Right renal pelvis (tissue), 4 donors: ENCODE measurements at regions not wholly inside any gene's neighbourhood (a gene's known extent, or its start where the extent isn't known, plus 50 kb on each side); places are given as distances from the start of the nearest gene placed in this dataset.

ENCODE experiments used
- DNase-seq, 4 donors: peaks; one replicate each; pipeline ENCODE4 v3.0.0-alpha.2; 2013; ENCODE audit warnings: low read depth in 4 of 4, low spot score in 3 of 4, missing footprints in 1 of 4

DNA sequence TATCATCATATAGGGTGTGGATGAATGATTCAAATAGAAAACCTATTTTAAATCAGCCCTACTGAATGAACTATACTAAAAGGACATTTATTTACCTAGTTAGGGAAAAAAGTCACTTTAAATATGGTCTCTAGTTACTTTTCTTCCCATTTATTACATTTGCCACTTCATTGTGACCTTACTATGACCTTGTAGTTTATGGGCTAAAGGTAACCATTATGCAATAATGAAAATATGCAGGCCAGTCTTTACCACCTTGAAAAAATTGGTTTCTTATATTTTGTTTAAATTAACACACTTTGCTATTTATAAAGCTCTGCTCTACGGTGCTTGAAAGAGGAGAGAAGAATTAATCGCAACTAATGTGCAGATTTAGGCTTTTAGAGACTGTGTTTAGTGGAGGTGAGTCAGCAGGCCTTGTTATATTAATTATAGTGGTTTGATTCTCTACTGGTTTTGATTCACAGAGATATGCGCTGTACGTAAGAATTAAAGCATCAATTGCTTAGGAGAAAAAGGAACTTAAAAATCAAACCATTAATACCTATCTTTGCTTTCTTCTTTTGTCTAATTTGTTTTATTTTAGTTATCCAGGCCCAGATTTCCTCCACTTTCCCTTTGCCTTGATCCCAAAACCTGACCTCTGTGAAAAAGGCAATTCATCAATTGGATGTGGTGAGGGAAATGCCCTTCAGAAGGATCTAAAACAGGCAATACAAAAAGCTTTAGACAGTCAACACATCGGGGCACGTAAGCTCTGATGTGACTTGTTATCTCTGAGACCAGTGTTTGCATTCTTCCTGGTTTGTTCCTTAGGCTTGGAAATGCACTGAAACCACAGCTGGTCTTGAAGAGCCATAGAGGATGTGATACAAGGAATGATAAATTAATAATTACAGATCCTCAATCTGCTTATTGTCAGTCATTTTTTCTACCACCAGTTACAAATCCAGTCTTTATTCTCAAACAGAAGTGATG is 141.2 kb upstream of the HDAC9 start:
- DNase-seq: no peak

GRCh38 chr7:18356191-18356645 is 139.3 kb upstream of the HDAC9 start:
- DNase-seq: peak in 1 of 4 donors; percentile 31

DNA sequence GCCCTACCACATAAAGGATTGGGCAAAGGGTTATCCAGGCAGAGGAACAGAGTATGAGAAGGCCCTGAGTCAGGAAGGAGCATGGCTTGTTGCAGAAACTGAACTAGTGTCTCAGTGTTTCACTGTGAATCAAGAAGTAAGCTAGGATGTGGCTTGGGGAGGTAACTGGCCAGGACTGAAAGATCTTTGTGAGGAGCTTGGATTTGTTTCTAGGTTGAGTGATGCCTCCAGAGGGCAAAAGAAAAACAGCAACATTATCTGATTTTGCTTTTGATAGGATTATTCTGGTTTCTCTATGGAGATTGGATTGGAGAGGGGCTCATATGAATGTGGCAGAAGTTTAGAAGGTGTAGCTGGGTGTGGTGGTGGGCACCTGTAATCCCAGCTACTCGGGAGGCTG is 137.9 kb upstream of the HDAC9 start:
- no peak for DNase-seq

DNA sequence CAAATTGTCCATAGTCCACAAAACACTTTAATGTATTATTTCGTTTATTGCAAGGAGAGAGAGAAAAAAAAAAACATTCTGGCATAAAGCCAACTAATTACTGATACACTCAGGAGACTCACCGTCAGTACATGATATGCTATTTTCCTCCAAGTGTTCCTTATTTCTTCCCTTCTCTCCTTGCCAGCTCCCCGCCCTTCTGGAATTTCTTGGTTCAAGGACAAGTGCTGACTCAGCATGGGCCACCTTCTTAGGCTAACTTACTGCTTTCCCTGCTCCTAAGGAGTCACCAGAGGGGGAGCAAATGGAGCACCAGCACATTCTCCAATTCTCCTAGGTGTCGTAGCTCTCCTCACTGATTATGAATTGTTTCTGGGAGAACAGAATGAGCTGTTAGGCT is 133.8 kb upstream of the HDAC9 start:
- DNase-seq: no peak

GRCh38 chr7:18363751-18364380 is 131.7 kb upstream of the HDAC9 start:
- no peak for DNase-seq

DNA sequence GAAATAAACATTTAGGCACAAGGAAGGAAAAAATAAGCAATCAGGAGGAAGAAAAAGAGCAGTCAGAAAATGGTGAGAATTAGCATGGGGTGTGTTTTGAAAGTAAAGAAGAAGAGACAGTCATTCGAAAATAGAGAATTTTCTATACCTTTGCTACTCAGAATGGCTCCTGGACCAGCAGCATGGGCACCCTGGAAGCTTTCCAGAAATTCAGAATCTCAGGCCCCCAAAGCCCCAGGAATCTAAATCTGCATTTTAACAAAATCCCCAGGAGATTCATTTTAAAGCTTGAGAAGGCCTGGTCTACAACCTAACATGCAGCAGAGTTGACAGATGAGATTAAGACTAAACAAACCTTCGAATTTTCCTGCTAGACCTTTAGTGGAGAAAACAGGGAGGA is 131.2 kb upstream of the HDAC9 start:
- DNase-seq: no peak

DNA sequence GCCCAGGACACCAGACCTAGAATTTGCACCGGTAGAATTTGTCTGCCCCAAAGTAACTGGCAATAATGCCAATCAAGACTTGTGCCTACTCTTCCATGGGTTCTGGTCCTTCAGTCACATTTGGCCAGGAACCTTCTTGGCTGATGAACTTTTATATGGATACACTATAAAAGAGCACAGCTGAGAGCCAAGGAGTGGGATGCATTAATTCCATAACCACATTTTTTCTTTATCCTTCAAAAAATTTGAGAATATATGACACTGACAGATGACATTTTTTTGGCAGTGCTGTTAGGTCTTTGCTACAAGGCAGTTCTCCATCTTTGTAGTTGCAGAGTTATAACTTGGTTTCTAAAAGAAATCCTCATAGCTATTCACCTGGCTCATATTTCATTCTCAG is 129.2 kb upstream of the HDAC9 start:
- DNase-seq: no peak

DNA sequence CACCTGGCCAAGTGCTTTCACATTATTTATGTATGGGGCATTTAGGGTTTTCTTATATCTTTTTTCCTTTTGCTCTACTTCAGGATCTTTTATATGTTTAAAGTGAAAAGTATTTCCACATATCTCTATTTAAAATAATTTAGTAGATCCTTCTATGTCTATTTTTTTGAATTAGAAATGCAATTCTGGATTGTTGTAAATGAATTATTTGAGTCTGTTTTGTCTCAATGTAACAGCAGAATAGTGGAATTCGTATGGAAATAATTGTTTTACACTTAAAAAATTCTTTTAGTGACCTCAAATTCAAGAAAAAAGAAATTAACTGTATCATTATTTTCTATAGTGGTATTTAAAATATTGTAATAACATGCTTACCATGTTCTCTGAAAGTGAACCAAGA is 126.5 kb upstream of the HDAC9 start:
- DNase-seq: no peak

GRCh38 chr7:18370633-18371032 is 124.9 kb upstream of the HDAC9 start:
- no peak for DNase-seq

- DNase-seq: no peak
Measured at GRCh38 chr7:18378989-18379605, 116.5 kb upstream of the HDAC9 start.

GRCh38 chr7:18384491-18385143 is 110.9 kb upstream of the HDAC9 start:
- no peak for DNase-seq

DNA sequence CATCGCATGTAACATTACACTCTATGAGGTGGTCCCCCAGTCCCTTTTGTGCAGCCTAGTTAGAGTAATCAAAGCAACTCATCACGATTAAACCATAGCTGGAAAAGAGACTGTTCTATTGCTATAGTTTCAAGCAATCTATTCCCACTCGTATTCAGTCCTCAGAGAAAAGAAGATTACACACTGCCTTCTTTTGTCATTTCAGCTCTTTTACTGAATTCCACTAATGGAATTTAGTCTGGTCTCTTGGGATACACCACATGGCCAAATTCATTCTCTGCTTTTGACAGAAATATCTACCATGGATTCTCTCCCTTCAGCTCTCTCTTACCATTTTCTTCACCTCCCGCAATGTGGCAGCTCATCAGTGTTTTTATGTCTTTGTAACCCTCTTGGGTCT is 108.9 kb upstream of the HDAC9 start:
- no peak for DNase-seq

- DNase-seq: no peak
Measured at GRCh38 chr7:18387191-18387735, 108.3 kb upstream of the HDAC9 start.

DNA sequence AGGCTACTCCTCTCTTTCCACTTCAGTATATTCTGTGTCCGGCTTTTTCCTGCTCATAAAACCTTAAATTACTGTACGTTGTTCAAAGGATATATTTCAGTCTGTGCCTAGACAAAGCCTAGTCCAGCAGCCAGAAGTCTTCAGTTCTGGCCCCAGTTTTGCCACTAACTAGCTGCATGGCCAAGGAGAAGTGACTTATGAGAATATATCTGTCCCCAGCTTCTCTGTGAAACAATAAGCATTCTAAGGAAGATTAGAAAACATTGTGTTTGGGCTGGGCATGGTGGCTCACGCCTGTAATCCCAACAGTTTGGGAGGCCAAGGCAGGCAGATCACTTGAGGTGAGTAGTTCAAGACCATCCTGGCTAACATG is 105.0 kb upstream of the HDAC9 start:
- DNase-seq: no peak

DNA sequence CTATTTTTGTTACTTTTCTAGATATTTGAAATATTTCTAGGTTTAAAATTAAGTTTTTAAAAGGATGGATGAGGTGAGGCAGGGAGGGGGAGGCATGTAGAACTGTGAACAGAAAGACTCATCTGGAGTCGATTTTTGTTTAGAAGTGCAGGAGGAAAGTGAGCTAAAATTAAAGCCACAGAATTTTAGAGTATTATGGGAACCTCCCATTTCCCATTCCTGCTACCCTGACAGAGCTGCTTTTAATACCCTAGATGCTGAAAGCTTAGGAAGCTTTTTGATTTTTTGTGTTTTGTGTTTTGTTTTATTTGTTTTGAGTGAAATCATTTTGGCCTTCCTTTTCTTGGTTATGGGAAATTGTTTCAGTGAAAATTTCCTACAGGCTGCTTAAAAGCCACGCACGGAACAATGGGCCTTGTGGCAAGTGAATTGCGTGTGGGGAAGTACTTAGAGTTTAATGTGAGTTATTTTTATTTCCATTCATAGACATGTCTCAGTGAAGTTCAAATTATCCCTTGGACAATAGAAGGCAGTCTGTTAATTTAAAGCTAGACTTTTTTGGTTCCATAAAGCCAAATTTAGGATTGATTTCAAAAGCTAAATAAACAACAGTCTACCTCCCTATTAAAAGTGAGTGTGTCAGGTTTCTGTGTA is 102.0 kb upstream of the HDAC9 start:
- no peak for DNase-seq

- no peak for DNase-seq
Measured at GRCh38 chr7:18395868-18396267, 99.7 kb upstream of the HDAC9 start.

DNA sequence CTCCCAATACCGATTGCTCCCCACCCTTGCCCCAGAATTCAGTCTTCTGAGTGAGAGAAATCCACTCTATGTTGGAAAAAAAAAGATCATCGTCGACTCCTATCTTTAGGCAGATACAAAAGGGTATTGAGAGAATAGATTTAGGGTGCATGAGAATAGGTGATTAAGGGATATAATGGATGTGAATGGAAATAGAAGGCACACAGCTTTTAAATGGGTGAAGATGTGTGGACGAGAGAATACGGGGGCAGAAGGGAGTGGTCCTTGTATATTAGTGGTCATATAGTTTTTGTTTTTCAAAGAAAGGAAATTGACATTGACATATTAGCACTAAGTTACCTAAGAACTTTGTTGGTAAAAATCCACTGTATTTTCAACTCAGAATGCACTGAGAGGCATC is 98.6 kb upstream of the HDAC9 start:
- no peak for DNase-seq

DNA sequence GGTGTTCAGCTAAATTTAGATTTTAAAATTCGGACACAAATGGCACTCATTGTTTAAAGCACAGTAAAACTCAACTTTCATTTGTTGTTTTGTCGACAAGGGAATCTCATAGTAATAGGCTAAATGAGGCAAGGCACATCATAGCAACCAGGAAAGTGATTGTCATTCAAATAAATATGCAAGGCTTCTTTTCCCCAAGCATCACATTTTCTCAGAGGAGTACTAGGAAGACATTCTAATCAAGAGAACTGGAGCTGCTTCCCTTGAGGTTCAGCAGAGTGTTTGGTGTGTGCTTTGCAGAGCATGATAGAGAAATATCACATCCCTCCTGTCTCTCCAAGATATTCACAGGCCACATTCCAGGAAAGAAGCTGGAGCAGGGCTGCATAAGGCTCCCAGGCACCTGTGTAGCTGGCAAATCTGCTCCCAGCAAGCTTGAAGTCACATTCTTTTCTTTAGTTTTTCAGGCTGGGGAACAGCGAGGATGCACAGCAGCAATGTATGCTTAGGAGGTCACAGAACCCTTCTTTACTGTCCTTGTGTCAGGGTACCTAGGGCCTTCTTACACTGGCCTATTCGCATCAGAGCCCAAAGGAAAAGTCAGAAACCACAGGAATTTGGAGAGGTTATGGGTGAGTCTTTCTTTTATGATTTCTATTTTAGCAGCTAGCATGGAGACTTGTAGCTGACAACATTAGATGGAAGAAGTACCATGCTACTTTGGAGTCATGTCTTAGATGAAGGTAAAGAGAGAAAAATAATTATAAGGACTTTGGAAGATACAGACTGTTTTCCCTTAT is 95.9 kb upstream of the HDAC9 start:
- DNase-seq: no peak

GRCh38 chr7:18400275-18400674 is 95.3 kb upstream of the HDAC9 start:
- DNase-seq: no peak
